ENCODE measurements at regions not wholly inside any gene's neighbourhood (a gene's known extent, or its start where the extent isn't known, plus 50 kb on each side); places are given as distances from the start of the nearest gene placed in this dataset.
"Not testable (repeated sequence)": the region's sequence is repeated elsewhere in the genome, so short reads cannot be mapped to it uniquely, and the experiment has no call there.

DNA sequence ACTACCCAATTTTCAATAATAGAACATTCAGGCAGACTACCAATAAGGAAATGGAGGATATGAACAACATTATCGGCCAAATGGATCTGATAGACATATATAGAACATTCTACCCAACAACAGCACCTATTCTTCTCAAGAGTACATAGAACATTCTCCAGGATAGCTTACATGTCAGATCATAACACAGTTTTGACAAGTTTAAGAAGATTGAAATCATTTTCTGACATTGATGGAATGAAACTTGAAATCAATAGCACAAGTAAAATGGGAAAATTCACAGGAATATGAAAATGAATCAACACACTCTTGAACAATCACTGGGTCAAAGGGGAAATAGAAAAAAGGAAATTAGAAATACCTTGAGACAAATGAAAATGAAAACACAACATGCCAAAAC, 94.6 kb upstream of the MEGF10 start:
- Histone ChIP-seq H3K4me1 (no peaks in the 10 kb centered on the region), H3K27ac (no peak overlapping the region), H3K9me3 (no peaks in the 10 kb centered on the region), H3K4me3 (no peak overlapping the region), H3K27me3 (no peaks in the 10 kb centered on the region), H3K36me3 (ENCODE audit: low read depth, missing control alignments) (no peaks in the 10 kb centered on the region)
- intact Hi-C loops (cut with DNase I; ENCODE audit: low total_unique reads), result no loop called here
- no peak for DNase-seq
- TF ChIP-seq POLR2A (IDR thresholded peaks at IDR 0.05), result no peak
- TF ChIP-seq, protein P1, sequence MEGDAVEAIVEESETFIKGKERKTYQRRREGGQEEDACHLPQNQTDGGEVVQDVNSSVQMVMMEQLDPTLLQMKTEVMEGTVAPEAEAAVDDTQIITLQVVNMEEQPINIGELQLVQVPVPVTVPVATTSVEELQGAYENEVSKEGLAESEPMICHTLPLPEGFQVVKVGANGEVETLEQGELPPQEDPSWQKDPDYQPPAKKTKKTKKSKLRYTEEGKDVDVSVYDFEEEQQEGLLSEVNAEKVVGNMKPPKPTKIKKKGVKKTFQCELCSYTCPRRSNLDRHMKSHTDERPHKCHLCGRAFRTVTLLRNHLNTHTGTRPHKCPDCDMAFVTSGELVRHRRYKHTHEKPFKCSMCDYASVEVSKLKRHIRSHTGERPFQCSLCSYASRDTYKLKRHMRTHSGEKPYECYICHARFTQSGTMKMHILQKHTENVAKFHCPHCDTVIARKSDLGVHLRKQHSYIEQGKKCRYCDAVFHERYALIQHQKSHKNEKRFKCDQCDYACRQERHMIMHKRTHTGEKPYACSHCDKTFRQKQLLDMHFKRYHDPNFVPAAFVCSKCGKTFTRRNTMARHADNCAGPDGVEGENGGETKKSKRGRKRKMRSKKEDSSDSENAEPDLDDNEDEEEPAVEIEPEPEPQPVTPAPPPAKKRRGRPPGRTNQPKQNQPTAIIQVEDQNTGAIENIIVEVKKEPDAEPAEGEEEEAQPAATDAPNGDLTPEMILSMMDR (IDR thresholded peaks at IDR 0.05), result no peak
- 93 to 95% methylated on average over 1 of the region's 1 CpG for WGBS, 2 donors

DNA sequence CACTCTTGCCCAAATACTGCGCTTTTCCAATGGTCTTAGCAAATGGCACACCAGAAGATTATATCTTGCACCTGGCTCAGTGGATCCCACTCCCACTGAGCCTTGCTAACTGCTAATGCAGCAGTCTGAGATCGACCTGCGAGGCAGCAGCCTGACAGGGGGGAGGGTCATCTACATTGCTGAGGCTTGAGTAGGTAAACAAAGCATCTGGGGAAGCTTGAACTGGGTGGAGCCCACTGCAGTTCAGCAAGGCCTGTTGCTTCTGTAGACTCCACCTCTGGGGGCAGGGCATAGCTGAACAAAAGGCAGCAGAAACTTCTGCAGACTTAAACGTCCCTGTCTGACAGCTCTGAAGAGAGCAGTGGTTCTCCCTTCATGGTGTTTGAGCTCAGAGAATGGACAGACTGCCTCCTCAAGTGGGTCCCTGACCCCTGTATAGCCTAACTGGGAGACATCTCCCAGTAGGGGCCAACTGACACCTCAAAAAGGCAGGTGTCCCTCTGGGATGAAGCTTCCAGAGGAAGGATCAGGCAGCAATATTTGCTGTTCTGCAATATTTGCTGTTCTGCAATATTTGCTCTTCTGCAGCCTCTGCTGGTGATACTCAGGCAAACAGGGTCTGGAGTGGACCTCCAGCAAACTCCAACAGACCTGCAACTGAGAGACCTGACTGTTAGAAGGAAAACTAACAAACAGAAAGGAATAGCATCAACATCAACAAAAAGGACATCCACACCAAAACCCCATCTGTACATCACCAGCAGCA, 93.0 kb upstream of the MEGF10 start:
- H3K27ac ChIP-seq; H3K4me3 ChIP-seq; H3K4me1 ChIP-seq; intact Hi-C loops (cut with DNase I; ENCODE audit: low total_unique reads); H3K27me3 ChIP-seq; H3K9me3 ChIP-seq; H3K36me3 ChIP-seq (ENCODE audit: low read depth, missing control alignments); DNase-seq: not testable (repeated sequence)
- WGBS, 2 donors, result 58 to 62% methylated on average over 4 of the region's 4 CpGs

DNA sequence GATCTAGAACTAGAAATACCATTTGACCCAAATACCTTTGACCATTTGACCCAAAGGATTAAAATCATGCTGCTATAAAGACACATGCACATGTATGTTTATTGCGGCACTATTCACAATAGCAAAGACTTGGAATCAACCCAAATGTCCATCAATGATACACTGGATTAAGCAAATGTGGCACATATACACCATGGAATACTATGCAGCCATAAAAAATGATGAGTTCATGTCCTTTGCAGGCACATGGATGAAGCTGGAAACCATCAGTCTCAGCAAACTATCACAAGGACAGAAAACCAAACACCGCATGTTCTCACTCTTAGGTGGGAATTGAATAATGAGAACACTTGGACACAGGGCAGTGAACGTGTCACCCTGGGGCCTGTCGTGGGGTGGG, 87.9 kb upstream of the MEGF10 start:
- H3K36me3 ChIP-seq (ENCODE audit: low read depth, missing control alignments); H3K4me1 ChIP-seq; H3K27me3 ChIP-seq; H3K9me3 ChIP-seq; H3K4me3 ChIP-seq; H3K27ac ChIP-seq; intact Hi-C loops (cut with DNase I; ENCODE audit: low total_unique reads); DNase-seq: not testable (repeated sequence)
- WGBS, 2 donors, result 91 to 97% methylated on average over 4 of the region's 4 CpGs

DNA sequence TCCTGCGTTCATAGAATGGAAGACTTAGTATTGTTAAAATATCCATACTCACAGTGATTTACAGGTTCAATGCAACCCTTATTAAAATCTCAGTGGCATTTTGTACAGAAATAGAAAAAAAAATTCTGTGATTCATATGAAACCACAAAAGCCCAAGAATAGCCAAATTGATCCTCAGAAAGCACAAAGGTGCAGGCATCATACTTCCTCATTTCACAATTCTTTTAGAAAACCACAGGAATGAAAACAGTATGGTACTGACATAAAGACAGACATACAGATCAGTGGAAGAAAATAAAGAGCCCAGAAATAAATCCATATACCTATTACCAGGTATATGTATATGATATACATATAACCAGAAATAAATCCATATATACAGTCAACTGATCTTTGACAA, 86.8 kb upstream of the MEGF10 start:
- intact Hi-C loops (cut with DNase I; ENCODE audit: low total_unique reads), result no loop called here
- no peak overlapping the region for H3K27ac ChIP-seq
- H3K4me1 ChIP-seq, result no peaks in the 10 kb centered on the region
- no peaks in the 10 kb centered on the region for H3K9me3 ChIP-seq
- no peak overlapping the region for H3K4me3 ChIP-seq
- no peaks in the 10 kb centered on the region for H3K36me3 ChIP-seq (ENCODE audit: low read depth, missing control alignments)
- TF ChIP-seq, protein P1 (IDR thresholded peaks at IDR 0.05), result no peak
- TF ChIP-seq POLR2A (IDR thresholded peaks at IDR 0.05), result no peak
- WGBS, 2 donors, result 91% methylated on average over 1 of the region's 1 CpG
- H3K27me3 ChIP-seq, result no peaks in the 10 kb centered on the region
- no peak for DNase-seq

DNA sequence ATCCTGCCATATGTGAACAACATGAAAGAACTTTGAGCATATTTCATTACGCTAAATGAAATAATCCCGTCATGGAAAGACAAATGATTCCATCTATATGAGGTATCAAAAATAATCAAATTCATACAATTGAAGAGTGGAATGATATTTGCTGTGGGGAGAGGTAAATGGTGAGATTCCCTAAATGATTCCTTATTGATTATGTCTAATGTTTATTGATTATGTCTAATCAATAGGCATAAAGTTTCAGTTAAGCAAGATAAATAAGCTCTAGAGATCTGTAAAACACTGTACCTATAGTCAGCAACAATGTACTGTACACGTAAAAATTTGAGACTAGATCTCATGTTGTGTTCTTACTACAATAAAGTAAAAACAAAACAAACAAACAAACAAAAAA, 85.4 kb upstream of the MEGF10 start:
- no peaks in the 10 kb centered on the region for H3K27me3 ChIP-seq
- 88 to 92% methylated on average over 3 of the region's 3 CpGs for WGBS, 2 donors
- no peaks in the 10 kb centered on the region for H3K9me3 ChIP-seq
- no peaks in the 10 kb centered on the region for H3K4me1 ChIP-seq
- no peak for DNase-seq
- no peak overlapping the region for H3K27ac ChIP-seq
- intact Hi-C loops (cut with DNase I; ENCODE audit: low total_unique reads), result no loop called here
- no peaks in the 10 kb centered on the region for H3K36me3 ChIP-seq (ENCODE audit: low read depth, missing control alignments)
- TF ChIP-seq POLR2A (IDR thresholded peaks at IDR 0.05), result no peak
- TF ChIP-seq, protein P1 (IDR thresholded peaks at IDR 0.05), result no peak
- no peak overlapping the region for H3K4me3 ChIP-seq

Measured in testis (tissue), 2 donors.